K562 (cell line): ENCODE measurements at regions not wholly inside any gene's neighbourhood (a gene's known extent, or its start where the extent isn't known, plus 50 kb on each side); places are given as distances from the start of the nearest gene placed in this dataset.

ENCODE experiments used
- ATAC-seq: fragments of 200-7000 bp; cut with Tn5 transposase; 3 replicates; pipeline ENCODE4 v1.9.1; 2020; ENCODE audit warnings: moderate library complexity
- BruUV-seq: library from RNA; stranded (reverse); fragments of 400-500 nt; replicated peaks from 2 replicates; lab custom pipeline; 2021; lab: Mats Ljungman, UMichigan
- CTCF ChIA-PET: fragments of 300-600 bp; formaldehyde crosslinking; extraction: SDS; loops from one replicate; lab custom pipeline; 2021; ENCODE audit warnings: low intra/inter-chr PET ratio; lab: Yijun Ruan, JAX
- POLR2A ChIA-PET: fragments of 300-600, 350-650 bp; sonication (Branson Sonifier 250); formaldehyde crosslinking; extraction: SDS; loops from one replicate; lab custom pipeline; 2021; ENCODE audit warnings: antibody characterized with exemption, inconsistent platforms; lab: Yijun Ruan, JAX
- DNase-seq, 4 experiments: peaks; one replicate each; pipeline versions ENCODE4 v3.0.0 to v3.0.0-alpha.2; 2011 to 2018; ENCODE audit warnings: low spot score in 3 of 4, mixed read lengths in 3 of 4; ENCODE audit errors: extremely low read depth in 1 of 4
- FAIRE-seq: peaks from 2 replicates; lab custom pipeline; 2011; peaks lifted over from hg19 to GRCh38; lab: Jason Lieb, UNC
- H2AFZ ChIP-seq: 2 replicates; pipeline ENCODE4 v1.6.0; 2011; ENCODE audit warnings: low read depth, low read length, control low read depth, inconsistent platforms
- H3K27ac ChIP-seq: fragments of 200-600 bp; 3 replicates; pipeline ENCODE4 v1.8.0; 2011; ENCODE audit warnings: low read depth, mild to moderate bottlenecking, control low read depth, inconsistent platforms, low read length, moderate library complexity, mixed read lengths; ENCODE audit errors: extremely low read depth
- H3K27me3 ChIP-seq, 2 experiments: fragments of 300-600 bp in 1 of 2; 2 replicates in 1 of 2; 3 replicates in 1 of 2; pipeline versions ENCODE4 v1.6.0 to v1.8.0; 2011; ENCODE audit warnings: inconsistent platforms in 2 of 2, low read length in 2 of 2, mild to moderate bottlenecking in 1 of 2, mixed read lengths in 1 of 2, moderate library complexity in 1 of 2; ENCODE audit not compliant: control insufficient read depth in 2 of 2, insufficient read depth in 2 of 2
- H3K36me3 ChIP-seq: fragments of 300-600 bp; 3 replicates; pipeline ENCODE4 v1.8.0; 2011; ENCODE audit warnings: mild to moderate bottlenecking, low read length, inconsistent platforms; ENCODE audit not compliant: control insufficient read depth, insufficient read depth
- H3K4me1 ChIP-seq, 2 experiments: fragments of 200-600 bp in 1 of 2; replicated peaks in 1 of 2; 2 replicates in 1 of 2; 3 replicates in 1 of 2; pipeline versions ENCODE4 v1.5.1 to v1.8.0; 2011; ENCODE audit warnings: inconsistent platforms in 2 of 2, low read length in 2 of 2, mild to moderate bottlenecking in 1 of 2, mixed read lengths in 1 of 2, moderate library complexity in 1 of 2; ENCODE audit not compliant: control insufficient read depth in 2 of 2, insufficient read depth in 2 of 2
- H3K4me2 ChIP-seq: 2 replicates; pipeline ENCODE4 v1.6.1; 2011; ENCODE audit warnings: low read length, control low read depth, inconsistent platforms, mixed read lengths; ENCODE audit not compliant: insufficient read depth
- H3K4me3 ChIP-seq: fragments of 200-600 bp; sonication (generic), shearing (Covaris generic); 2 replicates; pipeline ENCODE4 v1.5.1; 2016; ENCODE audit warnings: control low read depth, inconsistent platforms
- H3K79me2 ChIP-seq: fragments of 200-600 bp; 3 replicates; pipeline ENCODE4 v1.8.0; 2011; ENCODE audit warnings: low read length, inconsistent platforms; ENCODE audit not compliant: control insufficient read depth, insufficient read depth
- H3K9ac ChIP-seq, 2 experiments: 2 replicates each; pipeline versions ENCODE4 v1.6.0 to v1.6.1; 2011; ENCODE audit warnings: low read depth in 2 of 2, low read length in 2 of 2, control low read depth in 1 of 2, inconsistent platforms in 1 of 2, mild to moderate bottlenecking in 1 of 2, mixed read lengths in 1 of 2; ENCODE audit not compliant: insufficient read depth in 1 of 2
- H3K9me1 ChIP-seq: one replicate; pipeline ENCODE4 v1.6.0; 2011; ENCODE audit warnings: inconsistent platforms, mild to moderate bottlenecking, low read length, moderate library complexity; ENCODE audit not compliant: control insufficient read depth, insufficient read depth
- H3K9me3 ChIP-seq: replicated peaks from 2 replicates; pipeline ENCODE4 v1.5.1; 2011; ENCODE audit warnings: low read depth, low read length, inconsistent platforms; ENCODE audit not compliant: control insufficient read depth, insufficient read depth
- H4K20me1 ChIP-seq: replicated peaks from 2 replicates; pipeline ENCODE4 v1.6.1; 2011; ENCODE audit warnings: low read length, inconsistent platforms, mixed read lengths; ENCODE audit not compliant: control insufficient read depth, insufficient read depth
- ARID4B ChIP-seq: sonication (generic); formaldehyde crosslinking; IDR thresholded peaks from 2 replicates; pipeline ENCODE4 v1.8.0; 2022; ENCODE audit warnings: mild to moderate bottlenecking, missing genetic modification reagents
- CEBPB ChIP-seq: fragments of 450-650 bp; IDR thresholded peaks from 2 replicates; pipeline ENCODE4 v1.6.1; 2016; ENCODE audit warnings: missing genetic modification characterization, missing compliant biosample characterization
- ELK1 ChIP-seq: sonication (generic); formaldehyde crosslinking; IDR thresholded peaks from 2 replicates; pipeline ENCODE4 v1.8.1; 2022; ENCODE audit warnings: missing genetic modification reagents
- ERF ChIP-seq: fragments of 450-650 bp; formaldehyde crosslinking; IDR thresholded peaks from 2 replicates; pipeline ENCODE4 v1.4.0; 2020; ENCODE audit warnings: mild to moderate bottlenecking, mixed read lengths
- HDAC3 ChIP-seq: fragments of 450-650 bp; IDR thresholded peaks from 2 replicates; pipeline ENCODE4 v1.6.1; 2018; ENCODE audit warnings: borderline replicate concordance, mild to moderate bottlenecking, moderate library complexity; ENCODE audit not compliant: partially characterized antibody
- NFRKB ChIP-seq: fragments of 450-650 bp; IDR thresholded peaks from 2 replicates; pipeline ENCODE4 v1.6.1; 2016; ENCODE audit warnings: low read depth
- RNF2 ChIP-seq: sonication (generic); IDR thresholded peaks from 2 replicates; pipeline ENCODE4 v1.6.1; 2016
- TCF7 ChIP-seq: sonication (generic); IDR thresholded peaks from 2 replicates; pipeline ENCODE4 v1.6.1; 2016; ENCODE audit warnings: antibody characterized with exemption, borderline replicate concordance
- ZBTB43 ChIP-seq: sonication (generic); formaldehyde crosslinking; IDR thresholded peaks from 2 replicates; pipeline ENCODE4 v1.8.0; 2023; ENCODE audit warnings: mild to moderate bottlenecking, missing genetic modification reagents
- ZNF224 ChIP-seq: sonication (generic); formaldehyde crosslinking; IDR thresholded peaks from 2 replicates; pipeline ENCODE4 v1.8.0; 2022; ENCODE audit warnings: mild to moderate bottlenecking, missing genetic modification reagents
- ZNF436 ChIP-seq: fragments of 250-450, 450-650 bp; sonication (Bioruptor Pico); formaldehyde crosslinking; IDR thresholded peaks from 2 replicates; pipeline ENCODE4 v1.7.0; 2020; ENCODE audit warnings: mild to moderate bottlenecking
- ZZZ3 ChIP-seq: fragments of 450-650 bp; IDR thresholded peaks from 2 replicates; pipeline ENCODE4 v1.6.1; 2016; ENCODE audit warnings: antibody characterized with exemption, mild to moderate bottlenecking, moderate library complexity
- WGBS: fragments of 100-300 bp; shearing (Covaris generic); methylation state at CpG from one replicate; pipeline ENCODE4 v1.1.6; 2016; ENCODE audit warnings: low coverage, mixed read lengths; ENCODE audit not compliant: insufficient coverage; ENCODE audit errors: missing lambda C conversion rate; 5-methylcytosine and 5-hydroxymethylcytosine counted together
- in situ Hi-C: fragments of 300-500 bp; cut with MboI; formaldehyde crosslinking; loops from 4 replicates; pipeline ENCODE4 v1.15.0; 2018; ENCODE audit warnings: inconsistent platforms, mixed read lengths
- intact Hi-C: fragments of 100-400 bp; cut with micrococcal nuclease; formaldehyde crosslinking; loops from 2 replicates; pipeline ENCODE4 v1.14.2; 2022
- TF ChIP-seq, protein P1 (sequence below): fragments of 450-650 bp; formaldehyde crosslinking; conservative IDR thresholded peaks from 2 replicates; pipeline ENCODE4 v1.4.0; 2022; ENCODE audit warnings: mild to moderate bottlenecking, missing genetic modification characterization
- TF ChIP-seq, protein P2 (sequence below): sonication (generic); formaldehyde crosslinking; IDR thresholded peaks from 2 replicates; pipeline ENCODE4 v1.8.0; 2022; ENCODE audit warnings: mild to moderate bottlenecking, missing genetic modification reagents

DNA sequence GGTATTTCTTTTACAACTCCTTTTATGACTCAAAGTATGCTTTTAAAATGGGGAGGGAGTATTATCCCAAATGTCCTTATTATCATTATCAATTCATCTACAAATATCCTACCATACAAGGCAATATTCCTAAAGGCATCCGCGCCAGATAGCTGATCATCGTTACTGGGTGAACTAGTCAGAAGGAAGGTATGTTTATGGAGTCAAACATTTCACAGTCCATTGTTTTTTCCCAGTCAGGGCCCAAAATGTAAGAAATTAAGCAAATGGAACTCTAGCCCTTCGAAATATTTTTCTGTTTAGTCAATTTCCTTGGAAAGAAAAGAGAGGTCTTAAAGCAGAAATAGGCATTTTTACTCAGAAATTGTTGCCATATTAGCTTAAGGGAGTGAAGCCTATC, 188.5 kb upstream of the CCNG1 start:
- Histone ChIP-seq H4K20me1 (no peaks in the 10 kb centered on the region), H3K9me3 (no peaks in the 10 kb centered on the region), H3K27me3 (no peaks in the 10 kb centered on the region), H3K36me3 (no peaks in the 10 kb centered on the region), H3K4me1 (no peaks in the 10 kb centered on the region), H3K4me2 (no peak overlapping the region), H3K4me3 (no peak overlapping the region), H3K27ac (no peak overlapping the region), H3K9ac (no peak overlapping the region), H2AFZ (no peak overlapping the region), H3K9me1 (no peaks in the 10 kb centered on the region), H3K79me2 (no peaks in the 10 kb centered on the region)
- ChIA-PET POLR2A (no interaction called here), CTCF (no interaction called here)
- DNase-seq = no peak
- no peak for ATAC-seq
- in situ Hi-C loops = no loop called here
- FAIRE-seq = no peak
- BruUV-seq = no TSS peak
- 1% methylated on average over 4 of the region's 4 CpGs for WGBS
- intact Hi-C loops = no loop called here
- TF ChIP-seq ZZZ3 (no peak), ELK1 (CRISPR knock-in tag) (no peak), ZBTB43 (CRISPR knock-in tag) (no peak), ERF (no peak), CEBPB (tag) (no peak), RNF2 (no peak), TCF7 (no peak), NFRKB (no peak), ZNF224 (CRISPR knock-in tag) (no peak), HDAC3 (no peak), ZNF436 (CRISPR knock-in tag) (no peak), ARID4B (no peak)
- TF ChIP-seq, protein P1, sequence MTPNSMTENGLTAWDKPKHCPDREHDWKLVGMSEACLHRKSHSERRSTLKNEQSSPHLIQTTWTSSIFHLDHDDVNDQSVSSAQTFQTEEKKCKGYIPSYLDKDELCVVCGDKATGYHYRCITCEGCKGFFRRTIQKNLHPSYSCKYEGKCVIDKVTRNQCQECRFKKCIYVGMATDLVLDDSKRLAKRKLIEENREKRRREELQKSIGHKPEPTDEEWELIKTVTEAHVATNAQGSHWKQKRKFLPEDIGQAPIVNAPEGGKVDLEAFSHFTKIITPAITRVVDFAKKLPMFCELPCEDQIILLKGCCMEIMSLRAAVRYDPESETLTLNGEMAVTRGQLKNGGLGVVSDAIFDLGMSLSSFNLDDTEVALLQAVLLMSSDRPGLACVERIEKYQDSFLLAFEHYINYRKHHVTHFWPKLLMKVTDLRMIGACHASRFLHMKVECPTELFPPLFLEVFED (CRISPR knock-in tag) = no peak
- TF ChIP-seq, protein P2, sequence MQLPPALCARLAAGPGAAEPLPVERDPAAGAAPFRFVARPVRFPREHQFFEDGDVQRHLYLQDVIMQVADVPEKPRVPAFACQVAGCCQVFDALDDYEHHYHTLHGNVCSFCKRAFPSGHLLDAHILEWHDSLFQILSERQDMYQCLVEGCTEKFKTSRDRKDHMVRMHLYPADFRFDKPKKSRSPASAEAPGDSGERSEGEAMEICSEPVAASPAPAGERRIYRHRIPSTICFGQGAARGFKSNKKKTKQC (CRISPR knock-in tag) = no peak
